Ascending aorta (tissue), 2 donors: ENCODE measurements at regions not wholly inside any gene's neighbourhood (a gene's known extent, or its start where the extent isn't known, plus 50 kb on each side); places are given as distances from the start of the nearest gene placed in this dataset.
A peak's percentile ranks its signal among the peaks of the same experiment; 100 is the strongest.

Source experiments
- DNase-seq, 2 donors: peaks; one replicate each; pipeline ENCODE4 v3.0.0-alpha.2; 2019; ENCODE audit warnings: low spot score in 2 of 2
- H3K27ac ChIP-seq, 2 donors: fragments of 200-600 bp; sonication (generic); one replicate each; pipeline ENCODE4 v1.5.1; 2016 to 2017; ENCODE audit warnings: mild to moderate bottlenecking in 1 of 2
- H3K27me3 ChIP-seq: fragments of 200-600 bp; sonication (generic); one replicate; pipeline ENCODE4 v1.5.1; 2017
- H3K36me3 ChIP-seq, 2 donors: fragments of 200-600 bp; sonication (generic); one replicate each; pipeline ENCODE4 v1.5.1; 2016
- H3K4me1 ChIP-seq, 2 donors: fragments of 200-600 bp; sonication (generic); one replicate each; pipeline ENCODE4 v1.5.1; 2016 to 2017; ENCODE audit warnings: mild to moderate bottlenecking in 1 of 2
- H3K4me3 ChIP-seq, 2 donors: fragments of 200-600 bp; sonication (generic); one replicate each; pipeline ENCODE4 v1.5.1; 2016 to 2017; ENCODE audit warnings: mild to moderate bottlenecking in 1 of 2
- H3K9me3 ChIP-seq, 2 donors: fragments of 200-600 bp; sonication (generic); one replicate each; pipeline ENCODE4 v1.5.1; 2016
- intact Hi-C: fragments of 100-400 bp; cut with DNase I; formaldehyde crosslinking; loops from one replicate; pipeline ENCODE4 v1.15.1; 2023
- TF ChIP-seq, protein P1 (sequence below), 3 experiments: fragments of 200-600 bp in 2 of 3; fragments of 450-650 bp in 1 of 3; sonication (generic) in 2 of 3; IDR thresholded peaks; one replicate each; pipeline ENCODE4 v1.5.1; 2016 to 2019; ENCODE audit warnings: antibody characterized with exemption in 3 of 3, mild to moderate bottlenecking in 1 of 3, moderate library complexity in 1 of 3

DNA sequence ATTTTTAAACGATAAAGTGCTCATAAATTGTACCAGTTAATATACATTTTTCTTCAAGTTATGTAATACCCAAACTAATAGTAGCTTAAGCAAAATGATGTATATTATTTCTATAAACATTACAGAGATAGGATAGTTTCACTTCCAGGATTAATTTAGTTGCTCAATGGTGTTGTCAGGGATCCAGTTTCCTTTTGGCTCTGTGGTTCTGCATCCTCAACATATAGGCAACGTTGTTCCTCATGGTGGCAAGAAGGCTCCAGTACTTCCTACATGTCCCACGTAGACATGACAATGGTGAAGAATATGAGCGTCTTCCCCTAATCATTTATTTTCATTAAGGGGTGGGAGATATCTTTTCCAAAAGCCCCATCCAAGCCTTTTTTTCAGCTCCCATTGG lies 60.7 kb upstream of the DCD start:
- DNase-seq: no peak
- Histone ChIP-seq H3K4me1 (no peaks in the 10 kb centered on the region), H3K36me3 (no peaks in the 10 kb centered on the region), H3K27ac (no peak overlapping the region), H3K27me3 (no peaks in the 10 kb centered on the region), H3K9me3 (no peaks in the 10 kb centered on the region), H3K4me3 (no peak overlapping the region)
- intact Hi-C loops: no loop called here
- TF ChIP-seq, protein P1, sequence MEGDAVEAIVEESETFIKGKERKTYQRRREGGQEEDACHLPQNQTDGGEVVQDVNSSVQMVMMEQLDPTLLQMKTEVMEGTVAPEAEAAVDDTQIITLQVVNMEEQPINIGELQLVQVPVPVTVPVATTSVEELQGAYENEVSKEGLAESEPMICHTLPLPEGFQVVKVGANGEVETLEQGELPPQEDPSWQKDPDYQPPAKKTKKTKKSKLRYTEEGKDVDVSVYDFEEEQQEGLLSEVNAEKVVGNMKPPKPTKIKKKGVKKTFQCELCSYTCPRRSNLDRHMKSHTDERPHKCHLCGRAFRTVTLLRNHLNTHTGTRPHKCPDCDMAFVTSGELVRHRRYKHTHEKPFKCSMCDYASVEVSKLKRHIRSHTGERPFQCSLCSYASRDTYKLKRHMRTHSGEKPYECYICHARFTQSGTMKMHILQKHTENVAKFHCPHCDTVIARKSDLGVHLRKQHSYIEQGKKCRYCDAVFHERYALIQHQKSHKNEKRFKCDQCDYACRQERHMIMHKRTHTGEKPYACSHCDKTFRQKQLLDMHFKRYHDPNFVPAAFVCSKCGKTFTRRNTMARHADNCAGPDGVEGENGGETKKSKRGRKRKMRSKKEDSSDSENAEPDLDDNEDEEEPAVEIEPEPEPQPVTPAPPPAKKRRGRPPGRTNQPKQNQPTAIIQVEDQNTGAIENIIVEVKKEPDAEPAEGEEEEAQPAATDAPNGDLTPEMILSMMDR (IDR thresholded peaks at IDR 0.05): no peak

DNA sequence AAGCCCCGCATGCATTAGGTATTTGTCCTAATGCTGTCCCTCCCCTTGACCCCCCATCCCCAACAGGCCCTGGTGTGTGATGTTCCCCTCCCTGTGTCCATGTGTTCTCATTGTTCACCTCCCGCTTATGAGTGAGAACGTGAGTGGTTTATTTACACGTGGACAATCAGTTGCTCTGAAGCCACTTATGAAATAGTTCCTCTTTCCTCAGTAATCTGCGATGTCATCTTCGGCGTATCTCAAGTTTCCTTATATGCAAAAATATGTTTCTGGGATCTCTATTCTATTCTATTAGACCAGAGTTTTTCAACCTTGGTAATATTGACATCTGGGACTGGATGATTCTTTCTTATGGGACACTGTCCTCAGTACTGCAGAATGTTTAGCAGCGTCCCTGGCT lies 56.0 kb upstream of the DCD start:
- Histone ChIP-seq H3K27me3 (no peaks in the 10 kb centered on the region), H3K36me3 (no peaks in the 10 kb centered on the region), H3K4me3 (no peak overlapping the region), H3K4me1 (no peaks in the 10 kb centered on the region), H3K27ac (no peak overlapping the region), H3K9me3 (no peaks in the 10 kb centered on the region)
- intact Hi-C loops: loop anchor here (5.0 kb wide), 1 partner anchor 253 kb away; no protein-coding TSS in a partner anchor
- no peak for DNase-seq
- TF ChIP-seq, protein P1 (IDR thresholded peaks at IDR 0.05): no peak

DNA sequence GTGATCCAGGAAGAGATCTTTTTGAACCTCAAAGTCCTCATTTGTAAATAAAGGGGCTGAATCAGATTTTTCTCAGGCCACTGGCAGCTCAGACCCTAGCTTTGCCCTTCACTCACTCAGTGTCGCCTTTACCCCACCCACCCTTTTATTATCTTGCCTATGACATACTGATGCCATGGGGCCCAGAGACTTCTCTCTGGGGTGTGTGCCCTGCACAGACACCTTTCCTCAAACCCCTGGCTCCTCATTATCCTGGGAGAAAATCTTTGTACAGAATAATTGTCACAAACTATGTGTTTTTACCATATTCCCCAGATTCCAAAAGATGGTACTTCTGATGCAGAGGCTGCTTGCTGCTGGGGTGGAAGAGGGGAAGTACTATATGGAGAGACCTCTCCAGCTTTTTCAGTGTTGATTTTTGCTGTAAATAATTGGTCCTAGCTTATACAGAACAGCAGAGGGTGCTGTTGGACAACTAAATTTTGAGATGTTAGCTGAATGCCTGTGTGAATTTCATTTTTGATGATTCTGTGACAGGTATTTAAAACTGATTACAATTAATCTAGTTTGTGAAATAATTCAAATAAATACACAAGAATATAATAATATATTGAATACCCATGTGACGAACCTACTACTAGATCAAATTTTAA lies 53.9 kb upstream of the DCD start:
- Histone ChIP-seq H3K9me3 (no peaks in the 10 kb centered on the region), H3K4me3 (no peak overlapping the region), H3K36me3 (no peaks in the 10 kb centered on the region), H3K4me1 (no peaks in the 10 kb centered on the region), H3K27ac (no peak overlapping the region), H3K27me3 (no peaks in the 10 kb centered on the region)
- intact Hi-C loops: loop anchor here (5.0 kb wide), 1 partner anchor 255 kb away; no protein-coding TSS in a partner anchor
- DNase-seq: no peak
- TF ChIP-seq, protein P1 (IDR thresholded peaks at IDR 0.05): peak; percentile 30 to 60 (median 48)

DNA sequence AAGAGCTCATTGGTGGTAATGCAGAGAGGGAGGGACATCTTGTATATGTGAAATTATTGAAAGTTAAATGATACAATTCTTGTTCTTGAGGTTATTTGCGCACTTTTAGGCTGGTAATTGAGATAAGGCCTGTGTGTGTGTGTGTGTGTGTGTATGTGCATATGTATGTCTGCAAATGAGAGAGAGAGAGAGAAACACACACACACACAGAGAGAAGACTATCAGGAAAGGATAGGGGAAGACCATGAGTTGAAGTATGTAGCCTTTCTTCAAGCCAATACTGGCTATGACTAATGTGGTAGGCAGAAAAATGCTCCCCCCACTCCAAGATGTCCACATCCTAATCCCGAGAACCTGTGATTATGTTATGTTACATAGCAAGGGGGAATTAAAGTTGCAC lies 52.7 kb upstream of the DCD start:
- H3K27me3 ChIP-seq: no peaks in the 10 kb centered on the region
- no peaks in the 10 kb centered on the region for H3K9me3 ChIP-seq
- TF ChIP-seq, protein P1 (IDR thresholded peaks at IDR 0.05): no peak
- no peaks in the 10 kb centered on the region for H3K4me1 ChIP-seq
- no peaks in the 10 kb centered on the region for H3K36me3 ChIP-seq
- no peak for DNase-seq
- intact Hi-C loops: loop anchor here (5.0 kb wide), 1 partner anchor 256 kb away; no protein-coding TSS in a partner anchor
- no peak overlapping the region for H3K4me3 ChIP-seq
- H3K27ac ChIP-seq: no peak overlapping the region

DNA sequence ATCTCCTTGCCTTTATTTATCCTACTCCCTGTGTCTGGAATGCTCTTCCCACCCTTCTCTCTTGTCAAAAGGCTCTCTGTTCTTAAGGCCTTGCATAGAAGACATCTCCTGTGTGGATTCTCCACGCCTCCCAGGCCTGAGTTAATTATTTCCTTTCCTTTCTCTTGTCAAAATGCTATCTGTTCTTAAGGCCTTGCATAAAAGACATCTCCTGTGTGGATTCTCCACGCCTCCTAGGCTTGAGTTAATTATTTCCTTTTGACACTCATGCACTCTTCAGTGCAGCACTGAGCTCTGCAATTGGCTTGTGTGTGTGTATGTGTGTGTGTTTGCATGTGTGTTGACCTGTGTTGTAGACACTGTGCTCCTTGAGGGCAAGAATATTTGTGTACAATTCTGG lies 52.1 kb upstream of the DCD start:
- Histone ChIP-seq H3K36me3 (no peaks in the 10 kb centered on the region), H3K4me1 (no peaks in the 10 kb centered on the region), H3K4me3 (no peak overlapping the region), H3K9me3 (no peaks in the 10 kb centered on the region), H3K27ac (no peak overlapping the region), H3K27me3 (no peaks in the 10 kb centered on the region)
- intact Hi-C loops: loop anchor here (5.0 kb wide), 1 partner anchor 257 kb away; no protein-coding TSS in a partner anchor
- no peak for DNase-seq
- TF ChIP-seq, protein P1 (IDR thresholded peaks at IDR 0.05): no peak
